H54 (cell line): ENCODE measurements at regions not wholly inside any gene's neighbourhood (a gene's known extent, or its start where the extent isn't known, plus 50 kb on each side); places are given as distances from the start of the nearest gene placed in this dataset.

ENCODE experiments used
- DNase-seq: peaks from one replicate; pipeline ENCODE4 v3.0.0; 2011; ENCODE audit warnings: low spot score, mixed read lengths; ENCODE audit not compliant: insufficient read length
- FAIRE-seq: peaks from 3 replicates; lab custom pipeline; 2011; peaks lifted over from hg19 to GRCh38; lab: Jason Lieb, UNC
- POLR2A ChIP-seq: IDR thresholded peaks from 2 replicates; pipeline ENCODE4 v1.6.1; 2011; ENCODE audit warnings: low read depth, mild to moderate bottlenecking, low read length

GRCh38 chr12:61701471-61701870, 558.7 kb upstream of the USP15 start:
- DNase-seq (no peak), FAIRE-seq (no peak)
- TF ChIP-seq POLR2A: no peak

- no peak for FAIRE-seq
- TF ChIP-seq POLR2A: no peak
- DNase-seq: no peak
Observed at GRCh38 chr12:61706783-61707182, 553.4 kb upstream of the USP15 start.

- DNase-seq: no peak
- TF ChIP-seq POLR2A: no peak
Observed at GRCh38 chr12:61713121-61713520, 547.1 kb upstream of the USP15 start.

GRCh38 chr12:61717986-61718385, 542.2 kb upstream of the USP15 start:
- DNase-seq: no peak
- FAIRE-seq: no peak
- TF ChIP-seq POLR2A: no peak

More at GRCh38 chr12:61713121-61713520, 547.1 kb upstream of the USP15 start:
- FAIRE-seq: no peak

- DNase-seq (no peak), FAIRE-seq (no peak)
- TF ChIP-seq POLR2A: no peak
Observed at GRCh38 chr12:61739925-61740324, 520.3 kb upstream of the USP15 start.

- no peak for TF ChIP-seq POLR2A
- DNase-seq: no peak
- no peak for FAIRE-seq
Observed at GRCh38 chr12:61750604-61751003, 509.6 kb upstream of the USP15 start.

GRCh38 chr12:61754214-61754613, 506.0 kb upstream of the USP15 start:
- FAIRE-seq: no peak
- no peak for DNase-seq
- no peak for TF ChIP-seq POLR2A

GRCh38 chr12:61757831-61758505, 502.2 kb upstream of the USP15 start:
- FAIRE-seq (no peak), DNase-seq (no peak)
- no peak for TF ChIP-seq POLR2A

- no peak for FAIRE-seq
- no peak for TF ChIP-seq POLR2A
- no peak for DNase-seq
Observed at GRCh38 chr12:61758661-61759060, 501.5 kb upstream of the USP15 start.

- FAIRE-seq (no peak), DNase-seq (no peak)
- no peak for TF ChIP-seq POLR2A
Observed at GRCh38 chr12:61765926-61766325, 494.3 kb upstream of the USP15 start.

GRCh38 chr12:61780435-61780834, 479.8 kb upstream of the USP15 start:
- no peak for FAIRE-seq
- no peak for DNase-seq
- no peak for TF ChIP-seq POLR2A

- DNase-seq (no peak), FAIRE-seq (no peak)
- no peak for TF ChIP-seq POLR2A
Observed at GRCh38 chr12:61781021-61781581, 479.1 kb upstream of the USP15 start.

- no peak for DNase-seq
- no peak for TF ChIP-seq POLR2A
- FAIRE-seq: no peak
Observed at GRCh38 chr12:61796846-61797245, 463.4 kb upstream of the USP15 start.

GRCh38 chr12:61797266-61797665, 462.9 kb upstream of the USP15 start:
- FAIRE-seq: no peak
- no peak for TF ChIP-seq POLR2A
- no peak for DNase-seq

- DNase-seq (no peak), FAIRE-seq (no peak)
- TF ChIP-seq POLR2A: no peak
Observed at GRCh38 chr12:61798778-61799177, 461.4 kb upstream of the USP15 start.
